NCI-H526 (cell line): ENCODE measurements at regions not wholly inside any gene's neighbourhood (a gene's known extent, or its start where the extent isn't known, plus 50 kb on each side); places are given as distances from the start of the nearest gene placed in this dataset.
"Not testable (repeated sequence)": the region's sequence is repeated elsewhere in the genome, so short reads cannot be mapped to it uniquely, and the experiment has no call there.

Source experiments
- DNase-seq, 2 experiments: peaks; one replicate each; lab custom pipeline; 2025; lab: John Stamatoyannopoulos, UW

GRCh38 chr17:52895272-52895671 lies 736.8 kb upstream of the CA10 start:
- DNase-seq = no peak

- no peak for DNase-seq
Measured at GRCh38 chr17:52892334-52892733, 733.8 kb upstream of the CA10 start.

- DNase-seq = no peak
Measured at GRCh38 chr17:52885882-52886281, 727.4 kb upstream of the CA10 start.

GRCh38 chr17:52883907-52884491 lies 725.5 kb upstream of the CA10 start:
- not testable (repeated sequence) for DNase-seq

- DNase-seq = not testable (repeated sequence)
Measured at GRCh38 chr17:52846767-52847166, 688.3 kb upstream of the CA10 start.

- no peak for DNase-seq
Measured at GRCh38 chr17:52841971-52842370, 683.5 kb upstream of the CA10 start.

- DNase-seq = no peak
Measured at GRCh38 chr17:52837492-52837891, 679.0 kb upstream of the CA10 start.

- no peak for DNase-seq
Measured at GRCh38 chr17:52831536-52831935, 673.0 kb upstream of the CA10 start.

GRCh38 chr17:52828621-52829020 lies 670.1 kb upstream of the CA10 start:
- peak in 1 of 2 experiments; percentile 0 for DNase-seq

GRCh38 chr17:52827526-52827925 lies 669.0 kb upstream of the CA10 start:
- DNase-seq = no peak

- DNase-seq = no peak
Measured at GRCh38 chr17:52824542-52824941, 666.0 kb upstream of the CA10 start.

- no peak for DNase-seq
Measured at GRCh38 chr17:52823155-52823554, 664.6 kb upstream of the CA10 start.

- DNase-seq = no peak
Measured at GRCh38 chr17:52790359-52790955, 631.9 kb upstream of the CA10 start.

- no peak for DNase-seq
Measured at GRCh38 chr17:52789829-52790228, 631.3 kb upstream of the CA10 start.

GRCh38 chr17:52776234-52776633 lies 617.7 kb upstream of the CA10 start:
- no peak for DNase-seq

GRCh38 chr17:52762794-52763167 lies 604.3 kb upstream of the CA10 start:
- no peak for DNase-seq

- no peak for DNase-seq
Measured at GRCh38 chr17:52762147-52762793, 603.8 kb upstream of the CA10 start.

GRCh38 chr17:52759864-52760263 lies 601.4 kb upstream of the CA10 start:
- no peak for DNase-seq

- DNase-seq = no peak
Measured at GRCh38 chr17:52758481-52758880, 600.0 kb upstream of the CA10 start.

- DNase-seq = no peak
Measured at GRCh38 chr17:52756746-52757145, 598.2 kb upstream of the CA10 start.

- DNase-seq = no peak
Measured at GRCh38 chr17:52754838-52755237, 596.3 kb upstream of the CA10 start.

- no peak for DNase-seq
Measured at GRCh38 chr17:52751051-52751450, 592.5 kb upstream of the CA10 start.

GRCh38 chr17:52744179-52744578 lies 585.7 kb upstream of the CA10 start:
- no peak for DNase-seq

GRCh38 chr17:52740006-52740405 lies 581.5 kb upstream of the CA10 start:
- no peak for DNase-seq
